Islet of Langerhans (tissue), 1 donor: ENCODE measurements at regions not wholly inside any gene's neighbourhood (a gene's known extent, or its start where the extent isn't known, plus 50 kb on each side); places are given as distances from the start of the nearest gene placed in this dataset.
A peak's percentile ranks its signal among the peaks of the same experiment; 100 is the strongest.
"Not testable (repeated sequence)": the region's sequence is repeated elsewhere in the genome, so short reads cannot be mapped to it uniquely, and the experiment has no call there.

Experiments
- FAIRE-seq: peaks from one replicate; lab custom pipeline; 2011; peaks lifted over from hg19 to GRCh38; lab: Jason Lieb, UNC

DNA sequence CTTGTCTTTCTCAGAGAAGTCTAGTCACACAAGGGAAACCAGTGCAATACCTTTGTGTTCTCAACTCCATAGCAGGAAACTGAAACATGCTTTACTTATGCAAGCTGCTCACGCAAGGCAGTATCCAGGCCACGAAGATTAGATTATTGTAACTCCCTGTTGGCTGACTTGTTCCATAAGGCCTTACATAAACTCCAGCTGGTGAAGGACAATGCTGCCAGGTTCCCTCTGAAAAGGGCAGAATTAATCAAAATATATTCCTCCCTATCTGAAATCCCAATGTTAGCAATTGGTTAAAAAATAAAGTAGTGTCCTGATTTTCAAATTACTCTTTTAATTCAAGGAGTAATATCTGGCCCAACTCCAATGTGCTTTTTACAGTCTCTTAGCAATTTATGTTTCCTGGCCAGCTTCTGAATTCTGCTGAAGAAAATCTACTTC lies 966.6 kb downstream of the HACE1 start:
- no peak for FAIRE-seq

DNA sequence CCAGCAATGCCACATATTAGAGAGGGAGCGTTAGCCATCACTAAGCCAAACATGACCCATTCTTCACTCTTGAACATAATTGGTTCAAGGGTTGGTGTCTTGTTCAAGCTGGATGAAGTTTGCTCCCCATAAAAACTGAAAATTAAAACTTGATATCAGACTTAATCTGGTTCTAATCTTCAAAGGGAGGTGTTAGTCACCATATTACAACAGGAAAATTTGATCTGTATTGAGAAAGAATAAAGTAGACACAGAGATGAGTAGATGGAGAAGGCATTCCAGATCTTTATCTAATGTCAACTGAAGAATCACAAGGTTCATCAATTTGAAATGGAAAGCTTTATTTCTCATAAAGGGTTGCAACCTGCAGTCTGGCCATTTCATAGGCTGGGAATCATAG lies 972.8 kb downstream of the HACE1 start:
- FAIRE-seq, result no peak

DNA sequence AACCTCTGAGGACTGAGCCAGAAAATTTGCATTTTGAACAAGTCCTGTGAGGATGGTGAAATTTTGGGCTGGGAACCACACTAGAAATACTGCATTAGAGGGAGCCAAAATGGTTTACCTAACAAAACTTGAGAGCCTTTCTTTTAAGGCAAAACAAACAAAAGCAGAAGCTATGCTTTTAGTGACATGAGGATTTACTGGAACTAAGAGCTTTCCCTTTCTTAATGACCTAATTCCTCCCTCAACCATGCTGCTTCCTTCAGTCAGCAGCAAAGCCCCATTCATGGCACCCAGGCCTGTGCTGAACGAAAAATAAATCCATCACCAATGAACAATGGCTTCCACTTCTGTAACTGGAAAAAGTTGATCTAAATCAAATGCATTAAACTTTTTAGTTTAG lies 974.3 kb downstream of the HACE1 start:
- FAIRE-seq, result no peak

DNA sequence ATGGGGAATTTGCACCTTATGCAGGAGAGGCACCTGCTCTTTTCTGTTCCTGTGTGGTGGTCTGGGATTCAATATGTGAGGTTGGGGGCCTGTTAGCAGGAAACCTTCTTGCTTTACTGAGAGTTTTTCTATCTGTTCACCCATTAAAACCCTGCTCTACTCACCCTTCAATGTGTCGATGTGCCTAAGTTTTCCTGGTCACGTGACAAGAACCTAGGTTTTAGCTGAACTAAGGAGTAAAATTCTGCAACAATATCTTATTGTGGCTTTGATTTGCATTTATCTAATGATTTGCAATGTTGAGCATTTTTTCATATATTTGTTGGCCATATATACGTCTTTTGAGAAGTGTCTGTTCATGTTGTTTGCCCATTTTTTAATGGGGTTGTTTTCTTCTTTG lies 979.9 kb downstream of the HACE1 start:
- no peak for FAIRE-seq

DNA sequence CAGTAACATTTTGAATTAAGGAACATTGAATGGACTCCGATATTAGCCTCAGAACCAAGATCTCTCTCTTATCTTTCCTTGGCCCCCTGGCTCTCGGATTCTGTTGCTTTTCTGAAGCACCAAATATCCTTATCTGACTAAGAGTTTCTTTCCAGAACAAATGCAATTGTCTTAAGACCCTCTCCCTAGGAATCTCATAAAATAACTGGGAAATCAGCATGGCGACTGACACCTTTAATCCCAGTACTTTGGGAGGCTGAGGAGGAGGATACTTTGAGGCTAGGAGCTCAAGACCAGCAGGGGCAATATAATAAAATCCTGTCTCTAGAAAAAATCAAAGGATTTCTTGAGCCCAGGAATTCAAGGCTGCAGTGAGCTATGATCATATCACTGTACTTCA lies 984.5 kb downstream of the HACE1 start:
- FAIRE-seq, result no peak

DNA sequence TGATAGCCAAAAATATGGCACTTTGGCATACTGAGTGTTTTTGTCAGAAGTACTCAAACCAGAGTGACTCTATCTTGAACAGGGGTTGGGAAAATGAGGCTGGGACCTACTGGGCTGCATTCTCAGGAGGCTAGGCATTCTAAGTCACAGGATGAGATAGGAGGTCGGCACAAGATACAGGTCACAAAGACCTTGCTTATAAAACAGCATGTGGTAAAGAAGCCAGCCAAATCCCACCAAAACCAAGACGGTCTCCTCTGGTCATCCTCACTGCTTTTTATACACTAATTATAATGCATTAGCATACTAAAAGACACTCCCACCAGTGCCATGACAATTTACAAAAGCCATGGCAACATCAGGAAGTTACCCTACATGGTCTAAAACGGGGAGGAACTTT lies 985.1 kb downstream of the HACE1 start:
- FAIRE-seq, result no peak

DNA sequence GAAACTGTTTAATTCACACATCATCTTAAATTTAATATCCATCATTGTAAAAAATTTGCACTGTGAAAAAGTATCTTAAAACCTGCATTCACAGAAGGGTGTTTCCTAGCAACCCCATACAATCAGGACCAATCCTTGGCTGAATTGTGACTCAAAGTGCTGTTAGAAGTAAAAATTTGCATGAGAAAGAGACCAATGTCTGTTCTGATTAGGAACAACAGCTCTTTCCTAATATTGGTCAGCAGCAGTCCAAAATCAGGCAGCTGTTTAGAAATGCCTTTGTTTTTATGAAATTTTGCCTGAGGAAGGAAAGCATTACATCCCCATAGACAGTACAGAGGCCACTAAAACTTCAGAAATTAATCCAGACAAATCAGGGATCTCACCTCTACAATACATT lies 987.0 kb downstream of the HACE1 start:
- no peak for FAIRE-seq

DNA sequence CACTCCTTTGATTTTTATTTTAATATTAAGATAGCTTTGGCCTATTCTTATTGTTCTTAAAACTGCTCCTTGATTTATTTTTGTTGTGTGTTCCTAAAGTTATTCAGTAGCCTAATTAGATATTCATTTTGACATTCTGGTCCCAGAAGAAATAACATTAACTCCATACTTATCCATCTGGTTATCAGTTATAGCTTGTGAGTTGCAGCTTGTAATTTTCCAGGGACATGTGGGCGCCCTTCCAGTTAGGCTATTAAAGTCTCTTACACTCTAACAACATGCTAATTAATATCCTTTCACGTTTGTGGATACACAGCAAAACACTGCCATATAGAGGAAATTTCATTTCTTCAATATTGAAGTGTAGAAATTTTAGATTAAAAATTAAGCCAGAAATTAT lies 987.5 kb downstream of the HACE1 start:
- no peak for FAIRE-seq

DNA sequence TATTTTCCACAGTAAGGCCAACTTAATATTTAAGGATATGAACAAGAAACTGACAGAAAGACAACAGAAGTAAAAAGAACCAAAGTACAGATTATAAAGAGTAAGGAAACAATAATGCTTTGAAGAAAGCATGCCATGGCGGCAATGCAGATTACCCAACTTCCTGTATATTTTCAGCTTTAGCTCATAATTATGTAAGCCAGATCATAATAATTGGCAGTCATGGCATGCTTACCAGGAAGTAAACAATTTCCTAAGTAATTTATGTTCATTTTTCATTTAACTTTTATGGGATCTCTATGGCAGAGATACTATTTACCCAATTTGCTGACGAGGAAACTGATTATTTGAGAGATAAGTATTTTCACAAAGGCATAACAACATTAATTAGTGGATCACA lies 988.7 kb downstream of the HACE1 start:
- no peak for FAIRE-seq

DNA sequence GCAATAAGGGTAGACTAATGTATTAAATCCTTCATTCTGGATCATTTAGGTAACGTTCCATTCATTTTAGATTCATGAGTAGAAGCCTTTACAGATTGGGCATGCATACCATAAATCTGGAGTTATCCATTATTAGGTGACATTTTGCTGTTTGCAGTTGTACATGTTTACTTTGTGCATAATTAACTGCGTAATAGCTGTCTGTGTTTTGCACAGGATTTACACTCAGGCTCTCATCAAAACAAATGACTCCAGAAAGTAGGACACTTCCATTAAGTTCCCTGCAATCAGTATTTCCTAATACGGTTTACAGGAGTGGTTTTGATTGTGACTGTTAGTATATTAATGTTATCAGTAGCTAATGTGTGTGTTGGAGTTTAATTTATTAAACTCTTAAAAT lies 997.4 kb downstream of the HACE1 start:
- FAIRE-seq, result no peak

DNA sequence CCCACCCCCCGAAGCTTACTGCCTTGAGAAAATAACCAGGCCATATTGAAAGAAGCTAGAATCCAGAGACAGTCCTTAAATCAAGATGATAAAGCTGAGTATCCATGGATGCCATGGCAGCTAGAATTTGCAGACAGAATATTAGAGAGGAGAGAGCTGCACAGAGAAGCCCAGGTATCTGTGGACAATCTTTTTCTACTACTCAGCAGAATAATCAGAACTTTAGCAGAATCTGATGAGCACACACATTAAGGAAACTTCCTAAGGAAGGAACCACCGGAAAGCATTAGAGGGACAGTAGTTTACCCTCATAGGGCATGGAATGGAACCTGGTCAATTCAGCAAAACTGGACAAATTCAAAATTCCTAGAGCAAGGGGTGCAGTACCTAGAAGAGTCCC lies 1001.7 kb downstream of the HACE1 start:
- no peak for FAIRE-seq

DNA sequence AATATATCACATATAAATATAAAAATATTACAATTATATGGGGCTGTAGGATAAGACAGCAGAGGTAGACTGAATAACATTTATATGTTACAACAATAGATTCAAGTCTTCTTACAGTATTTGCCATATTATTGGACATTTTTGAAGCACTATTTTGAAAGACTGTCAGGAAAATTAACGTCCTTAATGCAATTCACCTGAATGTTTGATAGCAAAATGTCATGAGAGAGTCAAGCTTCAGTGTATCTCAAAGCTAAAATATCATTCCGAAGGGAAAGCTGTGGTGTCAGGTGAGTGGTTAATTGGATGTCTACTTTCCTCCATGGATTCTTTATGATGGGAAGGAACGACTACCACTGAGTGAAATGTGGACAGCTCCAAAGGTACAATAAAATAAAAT lies 1004.0 kb downstream of the HACE1 start:
- no peak for FAIRE-seq

DNA sequence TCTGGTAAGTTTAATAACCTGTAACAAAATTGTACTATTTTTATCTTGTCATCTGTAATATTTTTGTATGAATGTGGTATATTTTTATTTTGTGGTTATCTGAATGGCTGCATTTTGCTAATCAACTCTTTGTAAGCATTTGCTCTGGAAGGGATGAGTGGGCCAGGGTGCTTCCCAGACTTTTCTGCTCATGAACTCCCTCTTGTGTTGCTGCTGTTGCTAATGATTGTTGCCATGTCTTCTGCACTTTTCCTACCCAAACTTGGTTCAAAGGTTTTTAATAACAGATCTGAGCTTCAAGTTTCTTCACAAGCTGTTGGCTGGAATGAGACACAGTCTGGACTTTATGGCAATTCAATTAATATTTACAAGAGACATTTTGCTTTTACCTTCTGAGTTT lies 1005.7 kb downstream of the HACE1 start:
- FAIRE-seq, result no peak

DNA sequence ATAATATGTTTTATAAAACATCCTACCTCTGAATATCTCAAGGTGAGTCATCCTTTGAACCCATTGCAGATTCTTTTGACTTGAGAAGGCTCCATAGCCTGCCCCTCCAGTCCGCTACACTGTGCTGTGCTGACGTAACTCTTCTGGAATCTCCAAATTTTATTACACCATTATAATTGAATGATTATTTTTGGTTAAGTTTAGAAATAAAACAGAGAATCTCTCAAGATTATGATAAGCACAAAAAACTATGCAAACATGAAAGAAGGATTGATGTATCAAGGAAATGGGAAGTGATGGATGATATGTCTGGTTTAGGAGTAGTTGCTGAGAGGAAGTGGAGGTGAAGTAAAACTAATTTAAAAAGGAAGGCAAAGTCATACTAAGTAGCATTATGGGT lies 1021.3 kb downstream of the HACE1 start:
- no peak for FAIRE-seq

DNA sequence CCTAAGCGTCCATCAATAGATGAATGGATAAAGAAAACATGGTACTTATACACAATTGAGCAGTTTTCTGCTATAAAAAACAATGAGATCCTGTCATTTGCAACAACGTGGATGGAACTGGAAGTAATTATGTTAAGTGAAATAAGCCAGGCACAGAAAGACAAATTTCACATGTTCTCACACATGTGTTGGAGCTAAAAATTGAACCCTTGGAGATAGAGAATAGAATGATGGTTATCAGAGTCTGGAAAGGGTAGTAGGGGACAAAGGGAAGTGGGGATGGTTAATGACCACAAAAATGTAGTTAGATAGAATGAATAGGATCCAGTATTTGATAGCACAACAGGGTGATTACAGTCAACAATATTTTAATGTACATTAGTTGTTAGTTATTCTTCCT lies 1033.5 kb downstream of the HACE1 start:
- no peak for FAIRE-seq

DNA sequence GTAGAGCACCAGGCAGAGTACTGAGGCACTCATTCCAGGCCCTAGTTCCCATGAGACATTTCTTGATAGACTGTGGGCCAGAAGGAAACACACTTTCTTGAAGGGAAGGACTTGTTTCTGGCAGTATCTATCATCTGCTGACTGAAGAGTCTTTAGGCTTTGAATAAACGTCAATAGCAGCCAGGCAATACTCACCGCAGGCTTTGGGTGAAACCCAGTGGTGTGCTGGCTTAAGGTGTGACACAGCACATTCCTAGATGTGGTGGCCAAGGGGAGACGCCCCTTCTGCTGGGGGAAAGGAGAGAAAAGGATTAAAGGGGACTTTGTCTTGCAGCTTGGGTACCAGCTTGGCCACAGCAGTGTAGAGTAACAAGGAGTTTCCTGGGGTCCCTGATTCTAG lies 1039.6 kb downstream of the HACE1 start:
- FAIRE-seq, result no peak

DNA sequence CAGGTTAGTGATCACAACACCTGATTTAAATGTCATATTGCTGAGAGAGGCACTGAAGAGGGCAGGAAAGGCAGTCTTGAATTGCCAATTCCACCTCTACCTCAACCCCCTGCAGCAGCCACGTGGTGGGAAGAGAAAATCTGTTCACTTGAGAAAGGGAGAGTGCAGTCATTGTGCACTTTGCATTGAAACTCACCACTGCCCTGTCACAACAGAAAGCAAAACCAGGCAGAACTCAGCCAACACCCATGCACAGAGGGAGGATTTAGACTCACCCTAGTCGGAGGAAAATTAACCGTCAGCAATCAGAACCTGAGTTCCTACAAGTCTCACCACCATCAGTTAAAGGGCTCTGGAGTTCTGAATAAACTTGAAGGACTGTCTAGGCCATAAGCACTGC lies 1040.2 kb downstream of the HACE1 start:
- FAIRE-seq, result no peak

DNA sequence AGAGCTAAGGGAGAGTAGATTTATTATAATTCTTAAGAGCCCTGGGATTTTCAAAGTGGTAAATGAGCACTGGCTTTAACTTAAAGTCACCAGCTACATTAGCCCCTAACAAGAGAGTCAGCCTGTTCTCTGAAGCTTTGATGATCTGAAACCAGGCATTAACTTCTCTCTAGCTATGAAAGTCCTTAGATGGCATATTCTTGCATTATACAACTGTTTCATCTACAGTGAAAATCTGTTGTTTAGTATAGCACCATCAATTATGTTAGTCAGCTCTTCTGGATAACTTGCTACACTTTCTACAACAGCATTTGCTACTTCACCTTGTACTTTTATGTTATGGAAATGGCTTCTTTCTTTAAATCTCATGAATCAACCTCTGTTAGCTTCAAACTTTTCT lies 1046.7 kb downstream of the HACE1 start:
- FAIRE-seq, result no peak

DNA sequence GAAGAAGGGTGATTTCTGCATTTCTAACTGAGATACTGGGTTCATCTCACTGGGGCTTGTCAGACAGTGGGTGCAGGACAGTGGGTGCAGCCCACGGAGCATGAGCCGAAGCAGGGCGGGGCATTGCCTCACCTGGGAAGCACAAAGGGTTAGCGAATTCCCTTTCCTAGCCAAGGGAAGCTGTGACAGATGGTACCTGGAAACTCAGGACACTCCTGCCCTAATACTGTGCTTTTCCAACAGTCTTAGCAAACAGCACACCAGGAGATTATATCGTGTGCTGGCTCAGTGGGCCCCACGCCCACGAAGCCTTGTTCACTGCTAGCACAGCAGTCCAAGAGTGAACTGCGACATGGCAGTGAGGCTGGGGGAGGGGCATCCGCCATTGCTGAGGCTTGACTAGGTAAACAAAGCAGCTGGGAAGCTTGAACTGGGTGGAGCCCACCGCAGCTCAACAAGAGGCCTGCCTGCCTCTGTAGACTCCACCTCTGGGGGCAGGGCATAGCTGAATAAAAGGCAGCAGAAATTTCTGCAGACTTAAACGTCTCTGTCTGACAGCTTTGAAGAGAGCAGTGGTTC lies 1057.7 kb downstream of the HACE1 start:
- FAIRE-seq, result not testable (repeated sequence)

DNA sequence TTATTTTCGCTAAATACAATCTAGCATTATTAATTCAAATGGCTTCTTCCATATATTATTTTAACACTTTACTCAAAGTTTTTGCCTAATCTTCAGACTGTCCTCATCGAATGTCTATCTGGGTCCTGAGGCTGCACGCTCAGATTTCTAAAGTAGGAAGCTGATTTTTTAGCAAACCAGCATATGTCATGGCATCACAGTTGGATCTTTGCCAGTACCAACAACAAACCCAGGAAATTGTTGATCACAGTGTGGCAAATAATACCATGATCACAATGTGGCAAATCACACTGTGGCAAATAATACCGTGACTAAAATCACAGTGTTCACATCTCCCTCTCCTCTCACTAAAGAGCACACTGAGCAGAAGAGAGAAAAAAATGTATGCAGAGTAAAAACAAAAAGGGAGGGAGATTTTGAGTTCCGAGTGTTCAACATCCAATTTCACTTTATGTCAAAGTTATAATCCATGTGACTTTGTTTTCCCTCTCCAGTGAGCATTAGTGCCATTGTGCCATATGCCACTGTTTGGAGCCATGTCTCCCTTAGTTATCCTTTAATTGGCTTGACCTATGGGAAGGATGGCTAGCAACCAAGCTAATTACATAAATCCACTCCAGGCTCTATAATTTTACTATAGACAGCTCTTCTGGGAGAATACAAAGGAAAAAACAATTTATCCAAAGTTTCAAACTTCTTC lies 1059.6 kb downstream of the HACE1 start:
- no peak for FAIRE-seq

DNA sequence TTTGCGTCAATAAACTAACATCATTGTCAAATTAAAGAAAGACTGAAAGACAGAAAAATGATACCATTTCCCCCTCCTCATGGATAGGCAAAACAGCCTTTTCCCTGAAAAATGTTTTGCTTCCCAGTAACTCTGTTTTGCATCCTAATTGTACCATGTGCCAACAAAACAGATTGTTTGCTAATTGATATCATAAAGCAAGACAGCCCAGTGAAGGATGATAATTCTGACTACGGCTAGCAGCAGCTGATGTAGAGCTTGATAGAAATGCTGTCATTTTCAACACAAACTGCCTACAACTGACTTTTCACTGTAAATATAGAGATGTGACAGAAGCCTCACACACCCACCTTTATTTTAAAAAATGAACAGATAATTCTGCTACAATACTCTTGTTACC lies 1061.6 kb downstream of the HACE1 start:
- FAIRE-seq, result no peak

DNA sequence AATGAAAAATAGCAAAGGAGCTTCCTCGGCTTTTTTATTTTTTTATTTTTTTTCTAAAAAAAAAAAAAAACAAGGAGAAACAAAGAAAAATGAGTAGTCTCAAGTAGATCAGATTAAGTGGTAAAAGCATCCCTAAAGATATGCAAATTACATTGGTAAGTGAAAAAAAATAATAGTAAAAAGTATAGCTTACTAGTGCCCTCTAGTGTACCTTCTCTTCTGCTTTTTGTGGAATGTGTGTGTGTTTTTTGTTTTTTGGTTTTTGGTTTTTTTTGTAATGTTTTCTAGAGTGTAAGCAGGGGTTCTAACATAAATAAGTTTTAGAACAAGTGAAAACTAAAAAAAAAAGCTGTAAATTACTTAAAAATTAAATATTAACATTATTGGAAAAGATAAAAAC lies 1062.0 kb downstream of the HACE1 start:
- FAIRE-seq, result peak; percentile 93

DNA sequence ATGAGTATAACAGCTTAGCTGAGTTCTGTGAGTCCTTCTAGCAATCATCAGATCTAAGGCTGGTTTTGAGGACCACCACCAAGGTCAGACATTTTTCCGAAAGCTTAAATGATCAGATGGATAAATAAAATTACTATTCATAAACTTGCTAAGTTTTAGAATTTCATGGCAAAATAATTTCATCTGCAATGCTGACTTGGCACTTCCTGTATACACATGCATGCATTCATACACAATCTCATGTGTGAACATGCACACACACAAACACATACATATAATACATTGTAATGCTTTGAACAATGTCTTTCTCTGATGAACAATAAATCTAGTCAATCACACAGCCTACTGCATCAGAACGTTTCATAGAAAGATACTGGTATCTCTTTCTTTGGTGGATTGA lies 1068.3 kb downstream of the HACE1 start:
- FAIRE-seq, result no peak

DNA sequence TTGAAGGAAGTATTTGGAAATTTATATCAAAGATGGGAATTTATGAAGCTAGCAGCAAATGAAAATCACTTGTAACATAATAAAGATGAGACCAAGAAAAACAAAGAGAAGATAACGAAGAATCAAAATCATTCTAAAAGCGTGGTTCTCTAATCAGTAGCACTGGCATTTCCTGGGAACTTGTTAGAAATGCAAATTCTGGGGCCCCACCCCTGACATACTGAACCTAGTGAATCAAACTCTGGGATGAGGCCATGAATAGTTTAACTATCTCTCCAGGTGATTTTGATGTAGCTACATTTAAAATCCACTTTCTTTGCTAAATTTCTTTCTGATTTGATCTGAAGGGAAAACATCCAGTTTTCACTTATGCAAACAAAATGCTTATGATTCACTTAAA lies 1075.6 kb downstream of the HACE1 start:
- FAIRE-seq, result no peak

DNA sequence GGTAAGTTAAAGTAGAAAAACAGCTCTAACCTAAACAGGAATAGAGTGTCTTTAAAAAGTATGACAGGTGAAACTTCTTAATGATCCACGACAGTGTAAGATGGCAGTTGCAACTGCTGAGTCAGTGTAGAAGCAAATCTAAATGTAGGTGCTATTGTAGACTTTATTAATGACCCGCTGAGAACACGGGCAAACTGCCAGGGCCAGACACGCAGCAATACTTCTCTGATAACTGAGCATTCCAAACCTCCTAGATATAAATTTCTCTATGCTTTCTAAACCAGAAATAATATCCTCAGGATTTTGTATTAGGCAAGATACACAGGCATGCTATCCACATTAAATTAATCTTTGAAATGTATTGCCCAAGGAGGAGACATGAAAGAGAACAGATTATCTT lies 1076.4 kb downstream of the HACE1 start:
- no peak for FAIRE-seq
